ENCODE measurements at regions not wholly inside any gene's neighbourhood (a gene's known extent, or its start where the extent isn't known, plus 50 kb on each side); places are given as distances from the start of the nearest gene placed in this dataset.

- DNase-seq, result no peak
Measured at GRCh38 chr2:226011716-226012450, 612.4 kb downstream of the NYAP2 start.

- DNase-seq, result no peak
Measured at GRCh38 chr2:226002438-226002837, 602.9 kb downstream of the NYAP2 start.

GRCh38 chr2:226001716-226002115 lies 602.2 kb downstream of the NYAP2 start:
- no peak for DNase-seq

GRCh38 chr2:225999692-226000091 lies 600.2 kb downstream of the NYAP2 start:
- DNase-seq, result no peak

- no peak for DNase-seq
Measured at GRCh38 chr2:225998653-225999052, 599.1 kb downstream of the NYAP2 start.

- DNase-seq, result no peak
Measured at GRCh38 chr2:225998116-225998515, 598.6 kb downstream of the NYAP2 start.

GRCh38 chr2:225996462-225996828 lies 596.9 kb downstream of the NYAP2 start:
- DNase-seq, result no peak

- DNase-seq, result no peak
Measured at GRCh38 chr2:225995796-225996461, 596.4 kb downstream of the NYAP2 start.

GRCh38 chr2:225994748-225995405 lies 595.4 kb downstream of the NYAP2 start:
- no peak for DNase-seq

- no peak for DNase-seq
Measured at GRCh38 chr2:225993430-225993829, 593.9 kb downstream of the NYAP2 start.

GRCh38 chr2:225989809-225990208 lies 590.3 kb downstream of the NYAP2 start:
- DNase-seq, result no peak

- no peak for DNase-seq
Measured at GRCh38 chr2:225980372-225980771, 580.9 kb downstream of the NYAP2 start.

GRCh38 chr2:225971433-225971832 lies 571.9 kb downstream of the NYAP2 start:
- DNase-seq, result no peak

GRCh38 chr2:225948903-225949302 lies 549.4 kb downstream of the NYAP2 start:
- no peak for DNase-seq

GRCh38 chr2:225938991-225939390 lies 539.5 kb downstream of the NYAP2 start:
- DNase-seq, result no peak

GRCh38 chr2:225937625-225938187 lies 538.2 kb downstream of the NYAP2 start:
- no peak for DNase-seq

- DNase-seq, result no peak
Measured at GRCh38 chr2:225932811-225933413, 533.4 kb downstream of the NYAP2 start.

GRCh38 chr2:225930687-225931086 lies 531.2 kb downstream of the NYAP2 start:
- DNase-seq, result no peak

- DNase-seq, result no peak
Measured at GRCh38 chr2:225920621-225921220, 521.2 kb downstream of the NYAP2 start.

GRCh38 chr2:225916692-225917091 lies 517.2 kb downstream of the NYAP2 start:
- DNase-seq, result no peak

- DNase-seq, result no peak
Measured at GRCh38 chr2:225911019-225911418, 511.5 kb downstream of the NYAP2 start.

GRCh38 chr2:225895126-225895525 lies 495.6 kb downstream of the NYAP2 start:
- DNase-seq, result no peak

All from NCI-H2107 (cell line).